ENCODE measurements at regions not wholly inside any gene's neighbourhood (a gene's known extent, or its start where the extent isn't known, plus 50 kb on each side); places are given as distances from the start of the nearest gene placed in this dataset.

- H3K4me3 ChIP-seq (replicated peaks; ENCODE audit: low read depth, low read length): no peak overlapping the region
- DNase-seq (ENCODE audit: low read depth): no peak
- TF ChIP-seq CTCF (IDR thresholded peaks at IDR 0.05; ENCODE audit: low read length, missing control alignments): no peak
These were observed 209.7 kb downstream of the MACC1 start for GRCh38 chr7:20007510-20007909.

GRCh38 chr7:20005081-20005480 is 212.1 kb downstream of the MACC1 start:
- TF ChIP-seq CTCF (IDR thresholded peaks at IDR 0.05; ENCODE audit: low read length, missing control alignments): no peak
- no peak overlapping the region for H3K4me3 ChIP-seq (replicated peaks; ENCODE audit: low read depth, low read length)
- no peak for DNase-seq (ENCODE audit: low read depth)

DNA sequence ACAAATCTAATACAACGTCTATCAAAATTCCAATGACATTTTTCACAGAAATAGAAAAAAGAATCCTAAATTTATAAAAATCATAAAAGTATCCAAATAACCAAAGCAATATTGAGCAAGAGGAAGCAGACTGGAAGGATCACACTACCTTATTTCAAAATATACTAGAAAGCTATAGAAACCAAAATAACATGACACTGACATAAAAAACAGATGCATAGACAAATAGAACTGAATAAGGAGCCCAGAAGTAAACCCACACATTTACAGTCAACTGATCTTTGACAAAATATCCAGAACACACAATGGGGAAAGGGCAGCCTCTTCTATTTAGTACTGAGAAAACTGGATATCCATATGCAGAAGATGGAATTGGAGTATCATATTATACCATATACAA is 217.5 kb downstream of the MACC1 start:
- no peak for TF ChIP-seq CTCF (IDR thresholded peaks at IDR 0.05; ENCODE audit: low read length, missing control alignments)
- no peak overlapping the region for H3K4me3 ChIP-seq (replicated peaks; ENCODE audit: low read depth, low read length)
- no peak for DNase-seq (ENCODE audit: low read depth)

GRCh38 chr7:19991936-19992335 is 218.5 kb upstream of the TMEM196 start:
- DNase-seq (ENCODE audit: low read depth): no peak
- no peak overlapping the region for H3K4me3 ChIP-seq (replicated peaks; ENCODE audit: low read depth, low read length)
- no peak for TF ChIP-seq CTCF (IDR thresholded peaks at IDR 0.05; ENCODE audit: low read length, missing control alignments)

DNA sequence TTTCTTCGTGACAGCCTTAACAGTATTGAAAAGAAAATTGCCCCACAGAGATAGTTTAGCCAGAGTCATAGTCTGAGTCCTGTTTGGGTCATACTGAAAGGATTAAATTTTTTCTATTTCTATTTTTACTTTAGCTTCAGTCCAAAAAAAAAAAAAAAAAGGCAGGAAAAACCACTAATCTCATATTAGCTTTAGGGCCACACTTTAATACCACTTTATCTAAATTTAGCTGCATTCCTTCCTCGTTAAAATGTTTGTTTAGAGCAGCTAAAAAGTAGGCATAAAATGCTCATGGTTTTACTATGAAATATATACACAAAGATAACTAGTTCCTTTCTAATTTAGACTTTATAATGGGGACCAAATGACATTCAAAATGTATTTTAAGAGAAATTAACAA is 216.5 kb upstream of the TMEM196 start:
- no peak overlapping the region for H3K4me3 ChIP-seq (replicated peaks; ENCODE audit: low read depth, low read length)
- no peak for TF ChIP-seq CTCF (IDR thresholded peaks at IDR 0.05; ENCODE audit: low read length, missing control alignments)
- DNase-seq (ENCODE audit: low read depth): no peak

DNA sequence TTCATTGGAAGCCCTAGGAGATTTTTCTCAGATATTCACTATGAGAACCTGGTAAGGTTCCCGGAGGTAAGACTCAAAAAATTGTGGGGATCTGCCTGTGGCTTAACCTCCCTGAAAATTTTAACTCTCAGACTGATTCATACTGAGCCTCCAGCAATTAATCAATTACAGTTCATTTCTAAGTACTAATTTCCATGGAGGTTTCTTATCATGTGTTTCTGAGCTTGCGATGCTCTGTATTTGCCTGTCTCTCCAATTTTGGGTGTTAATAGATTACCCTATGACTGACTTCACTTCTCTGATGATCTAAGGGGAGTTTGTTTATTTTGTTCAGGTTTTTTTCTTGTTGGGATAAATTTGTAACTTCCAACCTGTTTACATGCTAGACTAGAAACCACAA is 215.4 kb upstream of the TMEM196 start:
- no peak for TF ChIP-seq CTCF (IDR thresholded peaks at IDR 0.05; ENCODE audit: low read length, missing control alignments)
- no peak for DNase-seq (ENCODE audit: low read depth)
- no peak overlapping the region for H3K4me3 ChIP-seq (replicated peaks; ENCODE audit: low read depth, low read length)

- DNase-seq (ENCODE audit: low read depth): no peak
These were observed 210.8 kb upstream of the TMEM196 start for GRCh38 chr7:19984231-19984632.

More at GRCh38 chr7:19984231-19984632, 210.8 kb upstream of the TMEM196 start:
- no peak overlapping the region for H3K4me3 ChIP-seq (replicated peaks; ENCODE audit: low read depth, low read length)
- TF ChIP-seq CTCF (IDR thresholded peaks at IDR 0.05; ENCODE audit: low read length, missing control alignments): no peak
